GM18907 (cell line): ENCODE measurements at regions not wholly inside any gene's neighbourhood (a gene's known extent, or its start where the extent isn't known, plus 50 kb on each side); places are given as distances from the start of the nearest gene placed in this dataset.
A peak's percentile ranks its signal among the peaks of the same experiment; 100 is the strongest.
"Not testable (repeated sequence)": the region's sequence is repeated elsewhere in the genome, so short reads cannot be mapped to it uniquely, and the experiment has no call there.

Experiments used
- ATAC-seq: cut with Tn5 transposase; IDR thresholded peaks from one replicate; pipeline ENCODE4 v1.9.1; 2021; ENCODE audit warnings: mild to moderate bottlenecking, moderate library complexity; ENCODE audit not compliant: unreplicated experiment

GRCh38 chr7:150169943-150170490, 153.1 kb upstream of the LRRC61 start:
- not testable (repeated sequence) for ATAC-seq

GRCh38 chr7:150183602-150184001, 139.6 kb upstream of the LRRC61 start:
- ATAC-seq, result not testable (repeated sequence)

- ATAC-seq, result peak; percentile 89
These were observed 133.2 kb upstream of the LRRC61 start for GRCh38 chr7:150189963-150190362.

GRCh38 chr7:150192541-150192940, 130.6 kb upstream of the LRRC61 start:
- ATAC-seq, result not testable (repeated sequence)

GRCh38 chr7:150193866-150194265, 129.3 kb upstream of the LRRC61 start:
- not testable (repeated sequence) for ATAC-seq
